ENCODE measurements at regions not wholly inside any gene's neighbourhood (a gene's known extent, or its start where the extent isn't known, plus 50 kb on each side); places are given as distances from the start of the nearest gene placed in this dataset.

DNA sequence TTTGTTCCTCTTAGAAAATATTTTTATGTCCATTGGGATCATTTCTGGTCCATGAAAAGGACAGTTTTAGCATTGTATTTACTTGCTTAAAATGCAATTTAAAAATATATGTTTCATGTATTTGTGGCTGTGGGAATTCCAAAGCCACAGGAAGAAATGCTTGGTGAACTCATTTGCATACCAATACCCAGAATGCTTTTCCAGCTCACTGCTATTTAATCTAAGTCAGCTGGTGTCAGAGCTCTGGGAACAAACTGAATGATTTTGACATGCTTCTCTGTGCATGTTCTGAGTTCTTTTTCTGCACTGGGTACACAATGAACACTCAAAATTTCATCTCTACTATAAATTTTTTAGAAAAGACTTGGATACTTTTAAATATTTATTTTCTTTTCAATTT, 482.8 kb upstream of the ARRDC3 start:
- no peak overlapping the region for H3K27ac ChIP-seq (ENCODE audit: low read depth in 1 of 2, low read length in 1 of 2)
- DNase-seq (ENCODE audit: low read depth in 6 of 9, low spot score in 9 of 9), result no peak
- no peaks in the 10 kb centered on the region for H3K36me3 ChIP-seq (ENCODE audit: control insufficient read depth in 2 of 2, insufficient read depth in 2 of 2, low read length in 1 of 2)
- no peaks in the 10 kb centered on the region for H3K4me1 ChIP-seq (ENCODE audit: control insufficient read depth in 2 of 2, insufficient read depth in 2 of 2, low read length in 2 of 2)
- H3K4me3 ChIP-seq (ENCODE audit: low read length in 2 of 2), result no peak overlapping the region
- H3K9me3 ChIP-seq (ENCODE audit: control insufficient read depth in 2 of 2, insufficient read depth in 1 of 2, low read length in 1 of 2), result no peaks in the 10 kb centered on the region
- no peaks in the 10 kb centered on the region for H3K27me3 ChIP-seq (ENCODE audit: control insufficient read depth in 2 of 2, insufficient read depth in 1 of 2, low read length in 1 of 2)

DNA sequence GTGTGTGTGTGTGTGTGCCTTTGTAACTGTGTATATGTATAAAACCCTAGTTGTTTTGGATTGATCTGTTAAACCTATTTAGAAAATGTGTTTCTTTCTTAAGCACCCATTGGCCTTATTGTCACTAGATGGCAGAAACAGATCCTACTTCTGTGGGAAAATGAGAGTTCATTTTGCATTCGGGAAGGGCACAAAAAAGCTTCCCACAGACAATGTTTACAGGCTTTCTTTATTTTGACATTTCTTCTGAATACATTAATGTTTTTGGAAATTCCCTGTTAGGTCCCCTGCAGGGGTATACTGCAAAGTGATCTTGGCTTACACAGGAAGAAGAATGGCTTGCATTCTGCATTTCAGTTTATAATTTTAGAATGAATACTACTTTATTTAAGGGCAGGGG, 481.8 kb upstream of the ARRDC3 start:
- no peaks in the 10 kb centered on the region for H3K27me3 ChIP-seq (ENCODE audit: control insufficient read depth in 2 of 2, insufficient read depth in 1 of 2, low read length in 1 of 2)
- H3K4me3 ChIP-seq (ENCODE audit: low read length in 2 of 2), result no peak overlapping the region
- no peak for DNase-seq (ENCODE audit: low read depth in 6 of 9, low spot score in 9 of 9)
- no peaks in the 10 kb centered on the region for H3K9me3 ChIP-seq (ENCODE audit: control insufficient read depth in 2 of 2, insufficient read depth in 1 of 2, low read length in 1 of 2)
- no peak overlapping the region for H3K27ac ChIP-seq (ENCODE audit: low read depth in 1 of 2, low read length in 1 of 2)
- no peaks in the 10 kb centered on the region for H3K36me3 ChIP-seq (ENCODE audit: control insufficient read depth in 2 of 2, insufficient read depth in 2 of 2, low read length in 1 of 2)
- 59% methylated on average over 1 of the region's 1 CpG for WGBS
- no peaks in the 10 kb centered on the region for H3K4me1 ChIP-seq (ENCODE audit: control insufficient read depth in 2 of 2, insufficient read depth in 2 of 2, low read length in 2 of 2)

DNA sequence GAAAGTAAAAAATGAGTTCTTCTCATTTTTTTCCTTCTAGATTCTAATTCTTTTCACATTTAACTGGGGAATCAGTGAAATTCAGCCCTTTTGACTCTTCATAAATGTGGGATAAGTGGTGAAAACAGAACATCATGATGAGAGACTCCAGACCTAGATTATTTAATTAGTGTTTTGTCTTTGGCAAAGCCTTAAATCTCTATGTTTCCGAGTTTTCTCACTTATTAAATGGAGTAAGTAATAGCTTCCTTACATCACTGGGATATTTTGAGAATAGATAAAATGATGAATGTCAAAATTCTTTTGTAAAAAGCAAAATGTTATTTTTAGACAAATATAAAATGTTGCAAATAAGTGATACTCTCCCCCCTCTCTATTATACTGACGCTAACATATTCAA, 468.6 kb upstream of the ARRDC3 start:
- no peak overlapping the region for H3K27ac ChIP-seq (ENCODE audit: low read depth in 1 of 2, low read length in 1 of 2)
- 96% methylated on average over 2 of the region's 2 CpGs for WGBS
- no peaks in the 10 kb centered on the region for H3K4me1 ChIP-seq (ENCODE audit: control insufficient read depth in 2 of 2, insufficient read depth in 2 of 2, low read length in 2 of 2)
- no peak overlapping the region for H3K4me3 ChIP-seq (ENCODE audit: low read length in 2 of 2)
- no peaks in the 10 kb centered on the region for H3K9me3 ChIP-seq (ENCODE audit: control insufficient read depth in 2 of 2, insufficient read depth in 1 of 2, low read length in 1 of 2)
- H3K36me3 ChIP-seq (ENCODE audit: control insufficient read depth in 2 of 2, insufficient read depth in 2 of 2, low read length in 1 of 2), result no peaks in the 10 kb centered on the region
- no peaks in the 10 kb centered on the region for H3K27me3 ChIP-seq (ENCODE audit: control insufficient read depth in 2 of 2, insufficient read depth in 1 of 2, low read length in 1 of 2)
- no peak for DNase-seq (ENCODE audit: low read depth in 6 of 9, low spot score in 9 of 9)

GRCh38 chr5:91850031-91850430, 466.9 kb upstream of the ARRDC3 start:
- no peak overlapping the region for H3K4me3 ChIP-seq (ENCODE audit: low read length in 2 of 2)
- 96% methylated on average over 2 of the region's 2 CpGs for WGBS
- H3K27me3 ChIP-seq (ENCODE audit: control insufficient read depth in 2 of 2, insufficient read depth in 1 of 2, low read length in 1 of 2), result no peaks in the 10 kb centered on the region
- no peak for DNase-seq (ENCODE audit: low read depth in 6 of 9, low spot score in 9 of 9)
- H3K27ac ChIP-seq (ENCODE audit: low read depth in 1 of 2, low read length in 1 of 2), result no peak overlapping the region
- no peaks in the 10 kb centered on the region for H3K9me3 ChIP-seq (ENCODE audit: control insufficient read depth in 2 of 2, insufficient read depth in 1 of 2, low read length in 1 of 2)
- H3K36me3 ChIP-seq (ENCODE audit: control insufficient read depth in 2 of 2, insufficient read depth in 2 of 2, low read length in 1 of 2), result no peaks in the 10 kb centered on the region
- H3K4me1 ChIP-seq (ENCODE audit: control insufficient read depth in 2 of 2, insufficient read depth in 2 of 2, low read length in 2 of 2), result no peaks in the 10 kb centered on the region

DNA sequence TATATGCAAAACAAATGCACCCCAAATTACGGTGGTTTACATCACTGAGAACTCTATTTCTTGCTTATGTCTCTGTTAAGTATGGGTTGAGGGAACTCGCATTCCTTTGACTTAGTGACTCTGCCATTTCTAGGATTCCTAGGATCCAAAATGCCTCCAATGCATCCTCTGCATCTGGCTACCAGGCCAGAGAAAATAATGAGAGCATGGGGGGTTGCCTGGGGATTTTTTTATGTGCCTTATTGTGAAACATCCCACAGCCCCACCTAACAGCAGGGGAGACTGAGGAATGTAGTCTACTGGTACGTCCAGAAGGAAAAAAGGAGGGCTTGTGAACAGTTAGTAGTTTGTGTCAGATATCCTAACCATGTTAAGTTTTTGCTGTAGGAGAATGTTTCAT, 466.0 kb upstream of the ARRDC3 start:
- H3K4me3 ChIP-seq (ENCODE audit: low read length in 2 of 2), result no peak overlapping the region
- H3K27ac ChIP-seq (ENCODE audit: low read depth in 1 of 2, low read length in 1 of 2), result no peak overlapping the region
- no peaks in the 10 kb centered on the region for H3K4me1 ChIP-seq (ENCODE audit: control insufficient read depth in 2 of 2, insufficient read depth in 2 of 2, low read length in 2 of 2)
- no peaks in the 10 kb centered on the region for H3K27me3 ChIP-seq (ENCODE audit: control insufficient read depth in 2 of 2, insufficient read depth in 1 of 2, low read length in 1 of 2)
- DNase-seq (ENCODE audit: low read depth in 6 of 9, low spot score in 9 of 9), result no peak
- WGBS, result 84% methylated on average over 3 of the region's 3 CpGs
- H3K9me3 ChIP-seq (ENCODE audit: control insufficient read depth in 2 of 2, insufficient read depth in 1 of 2, low read length in 1 of 2), result no peaks in the 10 kb centered on the region
- no peaks in the 10 kb centered on the region for H3K36me3 ChIP-seq (ENCODE audit: control insufficient read depth in 2 of 2, insufficient read depth in 2 of 2, low read length in 1 of 2)

DNA sequence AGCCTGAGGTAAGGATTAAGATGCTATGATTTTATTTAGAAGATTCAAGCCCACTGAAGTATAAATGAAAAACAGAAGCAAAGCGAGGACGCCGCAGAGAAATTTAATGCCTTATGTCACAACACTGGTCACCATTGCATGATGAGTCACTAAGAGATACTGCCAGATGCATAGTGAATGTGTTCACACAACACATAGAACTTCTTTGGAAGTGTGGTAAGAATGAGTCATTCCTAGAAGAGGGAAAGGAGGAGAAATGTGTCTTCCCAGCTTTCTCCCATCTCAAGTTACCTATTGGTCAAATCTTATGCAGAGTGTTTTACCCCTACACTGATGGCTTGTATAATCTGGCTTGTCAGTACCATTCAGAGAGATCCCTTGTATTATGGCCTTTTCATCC, 465.3 kb upstream of the ARRDC3 start:
- Histone ChIP-seq H3K36me3 (ENCODE audit: control insufficient read depth in 2 of 2, insufficient read depth in 2 of 2, low read length in 1 of 2) (no peaks in the 10 kb centered on the region), H3K4me3 (ENCODE audit: low read length in 2 of 2) (no peak overlapping the region), H3K27ac (ENCODE audit: low read depth in 1 of 2, low read length in 1 of 2) (no peak overlapping the region), H3K27me3 (ENCODE audit: control insufficient read depth in 2 of 2, insufficient read depth in 1 of 2, low read length in 1 of 2) (no peaks in the 10 kb centered on the region), H3K4me1 (ENCODE audit: control insufficient read depth in 2 of 2, insufficient read depth in 2 of 2, low read length in 2 of 2) (no peaks in the 10 kb centered on the region), H3K9me3 (ENCODE audit: control insufficient read depth in 2 of 2, insufficient read depth in 1 of 2, low read length in 1 of 2) (no peaks in the 10 kb centered on the region)
- no peak for DNase-seq (ENCODE audit: low read depth in 6 of 9, low spot score in 9 of 9)
- WGBS, result 96% methylated on average over 3 of the region's 3 CpGs

DNA sequence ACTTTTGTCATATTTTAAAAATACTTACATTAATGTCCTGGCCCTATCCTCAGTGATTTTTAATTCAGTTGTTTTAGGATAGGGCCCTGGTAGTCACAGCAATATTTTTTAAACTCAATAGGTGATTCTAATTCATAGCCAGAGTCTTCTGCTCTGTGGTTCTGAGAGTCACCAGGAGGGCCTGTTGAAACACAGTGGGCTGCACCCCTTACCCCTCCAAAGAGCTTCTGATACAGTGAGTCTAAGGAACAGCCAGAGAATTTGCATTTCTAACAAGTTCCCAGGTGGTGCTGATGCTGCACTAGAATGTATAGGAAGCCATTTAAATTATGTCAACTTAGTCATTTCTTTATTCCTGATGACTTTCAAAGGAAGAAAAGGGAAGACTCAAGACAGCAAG, 458.3 kb upstream of the ARRDC3 start:
- H3K27ac ChIP-seq (ENCODE audit: low read depth in 1 of 2, low read length in 1 of 2), result no peak overlapping the region
- DNase-seq (ENCODE audit: low read depth in 6 of 9, low spot score in 9 of 9), result no peak
- H3K9me3 ChIP-seq (ENCODE audit: control insufficient read depth in 2 of 2, insufficient read depth in 1 of 2, low read length in 1 of 2), result no peaks in the 10 kb centered on the region
- no peak overlapping the region for H3K4me3 ChIP-seq (ENCODE audit: low read length in 2 of 2)
- no peaks in the 10 kb centered on the region for H3K36me3 ChIP-seq (ENCODE audit: control insufficient read depth in 2 of 2, insufficient read depth in 2 of 2, low read length in 1 of 2)
- no peaks in the 10 kb centered on the region for H3K27me3 ChIP-seq (ENCODE audit: control insufficient read depth in 2 of 2, insufficient read depth in 1 of 2, low read length in 1 of 2)
- no peaks in the 10 kb centered on the region for H3K4me1 ChIP-seq (ENCODE audit: control insufficient read depth in 2 of 2, insufficient read depth in 2 of 2, low read length in 2 of 2)

DNA sequence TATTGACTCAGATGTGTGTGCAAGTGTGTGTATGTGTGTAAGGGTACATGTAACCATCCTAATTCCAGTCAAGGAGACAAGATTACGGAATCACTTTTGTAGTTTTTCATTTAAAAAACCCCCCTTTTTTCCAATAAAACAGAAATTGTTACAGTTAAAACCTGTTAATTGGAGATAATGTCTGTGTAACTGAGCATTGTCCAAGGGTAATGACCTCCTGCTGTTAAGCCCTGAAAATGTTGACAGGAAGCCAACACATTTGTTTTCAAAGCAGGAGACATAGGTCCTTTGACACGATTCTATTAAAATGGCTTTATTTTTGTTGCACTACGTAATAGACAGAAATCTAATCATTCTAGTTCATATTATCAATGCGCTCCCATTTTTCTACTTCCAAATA, 457.3 kb upstream of the ARRDC3 start:
- DNase-seq (ENCODE audit: low read depth in 6 of 9, low spot score in 9 of 9), result no peak
- no peak overlapping the region for H3K27ac ChIP-seq (ENCODE audit: low read depth in 1 of 2, low read length in 1 of 2)
- no peak overlapping the region for H3K4me3 ChIP-seq (ENCODE audit: low read length in 2 of 2)
- no peaks in the 10 kb centered on the region for H3K36me3 ChIP-seq (ENCODE audit: control insufficient read depth in 2 of 2, insufficient read depth in 2 of 2, low read length in 1 of 2)
- no peaks in the 10 kb centered on the region for H3K9me3 ChIP-seq (ENCODE audit: control insufficient read depth in 2 of 2, insufficient read depth in 1 of 2, low read length in 1 of 2)
- 87% methylated on average over 4 of the region's 4 CpGs for WGBS
- H3K4me1 ChIP-seq (ENCODE audit: control insufficient read depth in 2 of 2, insufficient read depth in 2 of 2, low read length in 2 of 2), result no peaks in the 10 kb centered on the region
- no peaks in the 10 kb centered on the region for H3K27me3 ChIP-seq (ENCODE audit: control insufficient read depth in 2 of 2, insufficient read depth in 1 of 2, low read length in 1 of 2)

- Histone ChIP-seq H3K4me3 (ENCODE audit: low read length in 2 of 2) (no peak overlapping the region), H3K4me1 (ENCODE audit: control insufficient read depth in 2 of 2, insufficient read depth in 2 of 2, low read length in 2 of 2) (no peaks in the 10 kb centered on the region), H3K27me3 (ENCODE audit: control insufficient read depth in 2 of 2, insufficient read depth in 1 of 2, low read length in 1 of 2) (no peaks in the 10 kb centered on the region), H3K27ac (ENCODE audit: low read depth in 1 of 2, low read length in 1 of 2) (no peak overlapping the region), H3K36me3 (ENCODE audit: control insufficient read depth in 2 of 2, insufficient read depth in 2 of 2, low read length in 1 of 2) (no peaks in the 10 kb centered on the region), H3K9me3 (ENCODE audit: control insufficient read depth in 2 of 2, insufficient read depth in 1 of 2, low read length in 1 of 2) (no peaks in the 10 kb centered on the region)
- no peak for DNase-seq (ENCODE audit: low read depth in 6 of 9, low spot score in 9 of 9)
- 93% methylated on average over 4 of the region's 4 CpGs for WGBS
These were observed 456.6 kb upstream of the ARRDC3 start for GRCh38 chr5:91839721-91840120.

GRCh38 chr5:91839233-91839632, 456.1 kb upstream of the ARRDC3 start:
- no peak overlapping the region for H3K4me3 ChIP-seq (ENCODE audit: low read length in 2 of 2)
- no peaks in the 10 kb centered on the region for H3K4me1 ChIP-seq (ENCODE audit: control insufficient read depth in 2 of 2, insufficient read depth in 2 of 2, low read length in 2 of 2)
- no peaks in the 10 kb centered on the region for H3K9me3 ChIP-seq (ENCODE audit: control insufficient read depth in 2 of 2, insufficient read depth in 1 of 2, low read length in 1 of 2)
- 64% methylated on average over 2 of the region's 2 CpGs for WGBS
- H3K36me3 ChIP-seq (ENCODE audit: control insufficient read depth in 2 of 2, insufficient read depth in 2 of 2, low read length in 1 of 2), result no peaks in the 10 kb centered on the region
- no peaks in the 10 kb centered on the region for H3K27me3 ChIP-seq (ENCODE audit: control insufficient read depth in 2 of 2, insufficient read depth in 1 of 2, low read length in 1 of 2)
- H3K27ac ChIP-seq (ENCODE audit: low read depth in 1 of 2, low read length in 1 of 2), result no peak overlapping the region
- no peak for DNase-seq (ENCODE audit: low read depth in 6 of 9, low spot score in 9 of 9)
